ENCODE measurements at regions not wholly inside any gene's neighbourhood (a gene's known extent, or its start where the extent isn't known, plus 50 kb on each side); places are given as distances from the start of the nearest gene placed in this dataset.
"Not testable (repeated sequence)": the region's sequence is repeated elsewhere in the genome, so short reads cannot be mapped to it uniquely, and the experiment has no call there.

DNA sequence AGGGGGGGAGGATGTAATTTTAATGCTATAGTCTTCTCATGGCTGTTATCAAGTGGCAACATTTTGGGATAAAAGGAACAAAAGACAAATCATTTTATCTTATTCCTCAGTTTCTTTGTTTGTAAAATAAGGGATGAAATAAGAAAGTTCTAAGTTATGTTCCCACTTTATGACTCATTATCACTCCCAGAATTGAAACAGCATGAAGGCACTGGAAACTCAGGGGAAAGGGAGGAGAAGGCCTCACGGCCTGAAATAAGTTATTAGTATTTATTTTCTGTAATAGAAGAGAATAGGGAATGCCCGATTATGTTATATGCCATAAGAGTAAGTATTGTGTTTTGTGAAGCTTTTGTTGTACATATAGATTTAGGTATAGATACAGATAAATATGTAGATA, 85.0 kb upstream of the NAMPT start:
- DNase-seq: no peak

- DNase-seq: peak; percentile 73
Measured at GRCh38 chr7:106369352-106369751, 84.6 kb upstream of the NAMPT start.

- no peak for DNase-seq
Measured at GRCh38 chr7:106367664-106368063, 82.9 kb upstream of the NAMPT start.

DNA sequence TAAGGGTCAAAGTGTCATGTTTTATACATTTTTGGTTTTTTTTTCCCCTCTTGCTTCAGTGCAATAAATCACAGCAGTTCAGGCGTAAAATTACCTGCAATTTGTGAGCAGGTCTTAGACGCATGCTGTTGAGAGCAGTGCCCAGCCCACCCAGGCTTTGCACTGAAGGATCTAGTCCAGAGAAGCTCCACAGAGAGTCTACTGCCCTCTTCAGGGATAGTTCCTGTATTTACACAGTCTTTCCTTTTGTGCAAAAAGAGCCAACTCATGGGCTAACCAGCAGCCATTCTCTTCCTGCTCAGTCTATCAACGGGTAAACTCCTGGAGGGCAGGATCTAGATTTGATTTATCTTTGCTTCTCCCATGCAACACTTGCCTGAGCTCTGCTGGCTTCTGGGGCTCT, 82.2 kb upstream of the NAMPT start:
- DNase-seq: peak; percentile 42

DNA sequence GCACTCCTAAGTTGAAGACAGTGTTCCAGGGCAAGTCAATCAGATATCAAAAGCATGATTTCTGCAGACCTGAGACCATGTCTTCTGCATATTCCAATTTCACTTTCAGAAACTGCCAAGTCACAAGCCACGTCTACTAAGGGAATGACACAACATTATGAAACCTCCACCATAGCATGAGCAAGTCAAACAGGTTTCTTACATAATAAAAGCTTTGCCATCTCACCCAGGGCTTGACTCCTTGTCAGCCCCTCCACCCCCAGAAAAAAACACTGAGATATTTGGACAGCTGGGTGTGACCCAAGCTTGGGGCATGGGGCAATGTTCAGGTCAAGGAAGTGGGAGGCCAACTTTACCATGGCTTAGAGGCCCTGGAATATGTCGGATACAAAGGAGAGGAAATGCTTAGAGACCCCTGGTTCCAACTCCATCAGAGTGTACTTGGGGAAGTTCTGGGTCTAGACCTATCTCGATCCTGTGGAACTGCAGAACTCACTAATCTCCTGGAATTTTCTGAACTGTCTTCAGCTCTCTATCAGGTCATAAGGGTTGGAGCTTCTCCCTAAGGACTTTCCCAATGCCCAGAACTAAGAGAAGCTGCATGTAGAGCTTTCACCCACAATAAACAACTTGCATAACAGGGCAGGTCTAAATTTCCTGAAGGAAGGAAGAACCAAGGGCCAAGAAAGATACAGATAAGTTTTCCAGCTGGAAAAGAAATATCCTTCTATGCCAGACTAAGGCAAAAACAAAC, 80.6 kb upstream of the NAMPT start:
- no peak for DNase-seq

DNA sequence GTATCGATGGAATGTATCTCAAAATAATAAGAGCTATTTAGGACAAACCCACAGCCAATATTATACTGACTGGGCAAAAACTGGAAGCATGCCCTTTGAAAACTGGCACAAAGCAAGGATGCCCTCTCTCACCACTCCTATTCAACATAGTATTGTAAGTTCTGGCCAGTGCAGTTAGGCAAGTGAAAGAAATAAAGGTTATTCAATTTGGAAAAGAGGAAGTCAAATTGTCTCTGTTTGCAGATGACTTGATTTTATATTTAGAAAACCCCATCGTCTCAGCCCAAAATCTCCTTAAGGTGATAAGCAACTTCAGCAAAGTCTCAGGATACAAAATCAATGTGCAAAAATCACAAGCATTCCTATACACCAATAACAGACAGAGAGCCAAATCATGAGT, 77.7 kb upstream of the NAMPT start:
- DNase-seq: not testable (repeated sequence)

GRCh38 chr7:106358103-106358663, 73.4 kb upstream of the NAMPT start:
- DNase-seq: no peak

DNA sequence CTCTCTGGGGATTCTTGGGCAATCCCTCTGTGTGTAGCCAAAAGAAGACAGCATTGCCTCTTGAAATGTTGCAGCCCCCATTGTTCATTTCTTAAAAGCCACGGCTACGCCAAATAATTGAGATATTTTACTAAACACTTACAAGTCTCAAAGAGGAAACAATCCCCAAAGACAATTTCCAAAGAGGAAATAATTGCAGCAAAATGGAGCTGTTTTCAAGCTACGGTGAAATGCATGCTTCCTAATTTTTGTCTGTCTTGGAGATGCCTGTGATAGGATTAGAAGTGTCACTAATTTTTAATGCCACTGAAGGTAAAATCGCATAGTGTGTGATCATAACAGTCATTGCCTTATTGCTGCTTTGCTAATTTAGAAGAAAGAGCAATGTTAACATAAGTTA, 72.9 kb upstream of the NAMPT start:
- no peak for DNase-seq

DNA sequence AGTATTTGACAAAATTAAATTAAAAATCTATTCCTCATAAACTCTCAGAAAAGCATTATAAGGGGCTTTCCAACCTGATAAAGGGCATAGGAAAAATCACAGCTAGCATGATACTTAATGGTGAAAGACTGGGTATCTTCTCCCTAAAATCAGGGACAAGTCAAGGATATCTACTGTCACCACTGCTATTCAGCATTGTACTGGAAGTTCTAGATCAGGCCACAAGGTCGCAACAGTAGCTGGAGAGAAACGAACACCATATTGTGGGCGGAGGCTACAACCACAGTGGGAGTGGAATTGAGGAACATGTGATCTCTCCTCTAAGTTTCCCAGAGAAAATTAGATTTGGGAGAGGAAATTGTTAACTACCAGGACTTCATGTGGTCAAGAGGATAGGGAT, 70.0 kb upstream of the NAMPT start:
- no peak for DNase-seq

DNA sequence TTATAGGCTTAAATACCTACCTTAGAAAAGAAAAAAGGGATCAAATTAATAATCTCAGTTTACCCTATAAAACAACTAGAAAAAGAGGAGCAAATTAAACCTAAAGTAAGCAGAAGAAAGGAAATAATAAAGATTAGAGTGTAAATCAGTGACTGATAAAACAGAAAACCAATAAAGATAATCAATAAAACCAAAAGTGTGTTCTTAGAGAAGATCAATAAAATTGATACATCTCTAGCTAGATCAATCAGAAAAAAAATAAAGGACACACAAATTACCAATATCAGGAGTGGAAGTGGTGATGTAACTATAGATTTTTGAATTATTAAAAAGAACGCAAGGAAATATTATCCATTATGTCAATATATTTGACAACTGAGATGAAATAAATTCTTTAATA, 69.2 kb upstream of the NAMPT start:
- no peak for DNase-seq

DNA sequence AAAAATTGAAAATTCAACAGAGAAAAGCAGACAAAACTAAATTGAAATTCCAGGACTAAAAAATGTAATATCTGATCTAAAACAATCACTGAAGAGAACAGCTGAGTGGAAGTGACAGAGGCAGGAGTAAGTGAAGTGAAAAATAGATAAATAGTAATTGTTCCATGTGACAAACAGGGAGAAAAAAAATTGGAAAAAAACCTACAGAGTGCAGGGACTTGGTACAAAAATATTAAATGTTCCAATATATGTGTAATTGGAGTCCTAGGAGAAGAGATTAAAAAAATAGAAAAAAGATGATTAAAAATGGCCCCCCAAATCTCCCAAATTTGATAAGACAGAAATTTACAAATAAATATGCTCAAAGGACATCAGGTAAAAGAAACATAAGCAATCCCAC, 63.4 kb upstream of the NAMPT start:
- no peak for DNase-seq

- DNase-seq: no peak
Measured at GRCh38 chr7:106347229-106347833, 62.5 kb upstream of the NAMPT start.

DNA sequence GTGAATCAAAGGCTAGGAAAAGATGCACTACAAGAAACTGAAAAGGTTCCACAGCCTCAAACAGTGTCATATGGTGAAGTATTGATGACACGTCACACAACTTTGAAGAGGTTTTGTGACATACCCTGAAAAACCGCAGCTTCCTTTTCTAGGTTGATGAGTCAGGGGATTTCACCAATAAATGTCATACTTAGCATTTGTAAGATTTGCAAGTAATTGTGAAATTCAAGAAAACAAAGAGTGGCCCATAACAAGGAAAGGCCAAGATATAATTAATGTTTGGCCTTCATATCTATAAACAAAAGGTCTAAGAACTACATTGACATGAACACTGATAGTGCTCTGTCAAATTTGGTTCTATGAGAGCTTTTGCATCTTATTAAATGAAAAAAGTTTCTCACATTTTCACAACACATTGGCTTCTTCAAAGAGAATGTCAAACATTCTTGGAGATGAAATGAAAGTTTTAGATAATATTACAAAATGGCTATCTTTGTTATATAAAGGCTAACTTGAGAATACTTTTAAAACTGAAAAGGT, 62.0 kb upstream of the NAMPT start:
- peak; percentile 95 for DNase-seq

DNA sequence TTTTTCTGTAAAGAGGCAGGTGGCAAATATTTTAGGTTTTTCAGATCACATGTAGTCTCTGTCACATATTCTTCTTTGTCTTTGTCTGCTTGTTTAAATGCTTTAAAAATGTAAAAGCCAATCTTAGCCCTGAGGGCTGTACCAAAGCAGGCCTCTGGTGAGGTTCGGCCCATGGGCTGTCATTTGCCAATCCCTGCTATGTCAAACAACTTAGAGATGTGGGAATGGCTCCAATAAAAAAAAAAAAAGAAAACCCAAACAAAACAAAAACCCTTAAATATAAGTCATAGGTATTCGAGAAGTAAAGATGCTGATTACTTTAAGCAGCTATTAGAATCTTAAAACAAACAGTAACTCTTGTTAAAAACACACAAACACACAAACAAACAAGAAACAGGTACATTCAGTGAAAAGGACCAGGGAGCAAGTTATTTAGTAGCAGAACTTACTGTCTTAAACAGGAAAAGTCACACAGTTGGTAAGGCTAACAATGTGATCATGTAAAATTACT, 61.4 kb upstream of the NAMPT start:
- no peak for DNase-seq

GRCh38 chr7:106345421-106346166, 60.8 kb upstream of the NAMPT start:
- peak; percentile 58 for DNase-seq

GRCh38 chr7:106344861-106345260, 60.1 kb upstream of the NAMPT start:
- DNase-seq: no peak

DNA sequence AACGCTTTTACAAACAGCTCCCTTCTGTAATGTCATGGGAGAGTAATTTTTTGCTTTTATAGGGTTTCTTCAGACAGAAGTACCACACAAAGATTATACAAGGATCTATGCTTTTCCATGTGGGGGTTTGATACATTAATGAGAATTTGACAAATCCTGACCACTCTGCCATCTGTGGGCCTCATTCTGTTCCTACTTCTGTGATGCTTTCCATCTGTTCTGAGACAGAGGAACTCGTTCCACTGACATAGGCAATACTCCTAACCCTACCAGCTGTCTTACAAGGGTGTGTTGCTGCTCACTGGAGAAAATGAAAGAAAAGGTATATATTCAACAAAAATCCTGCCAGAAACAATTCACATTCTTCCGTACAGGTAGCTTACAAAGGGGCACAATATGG, 59.4 kb upstream of the NAMPT start:
- DNase-seq: no peak

DNA sequence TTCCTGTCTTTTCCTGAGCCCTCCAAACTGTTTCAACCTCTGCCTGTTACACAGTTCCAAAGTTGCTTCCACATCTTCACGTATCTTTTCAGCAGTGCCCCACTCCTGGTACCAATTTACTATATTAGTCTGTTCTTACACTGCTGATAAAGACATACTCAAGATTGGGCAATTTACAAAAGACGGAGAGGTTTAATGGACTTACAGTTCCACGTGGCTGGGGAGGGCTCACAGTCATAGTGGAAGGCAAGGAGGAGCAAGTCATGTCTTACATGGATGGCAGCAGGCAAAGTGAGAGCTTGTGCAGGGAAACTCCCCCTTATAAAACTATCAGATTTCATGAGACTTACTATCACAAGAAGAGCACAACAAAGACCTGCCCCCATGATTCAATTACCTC, 57.3 kb upstream of the NAMPT start:
- DNase-seq: not testable (repeated sequence)

DNA sequence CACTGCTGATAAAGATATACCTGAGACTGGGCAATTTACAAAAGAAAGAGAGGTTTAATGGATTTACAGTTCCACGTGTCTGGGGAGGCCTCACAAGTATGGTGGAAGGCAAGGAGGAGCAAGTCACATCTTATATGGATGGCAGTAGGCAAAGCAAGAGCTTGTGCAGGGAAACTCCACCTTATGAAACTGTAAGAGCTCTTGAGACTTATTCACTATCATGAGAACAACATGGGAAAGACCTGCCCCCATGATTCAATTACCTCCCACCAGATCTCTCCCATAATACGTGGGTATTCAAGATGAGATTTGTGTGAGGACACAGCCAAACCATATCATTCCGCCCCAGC, 55.4 kb upstream of the NAMPT start:
- DNase-seq: not testable (repeated sequence)

- DNase-seq: no peak
Measured at GRCh38 chr7:106339513-106340246, 54.9 kb upstream of the NAMPT start.

GRCh38 chr7:106337754-106338153, 53.0 kb upstream of the NAMPT start:
- no peak for DNase-seq

GRCh38 chr7:106335814-106336213, 51.0 kb upstream of the NAMPT start:
- DNase-seq: no peak
